Renal pelvis (tissue), 1 donor: ENCODE measurements at regions not wholly inside any gene's neighbourhood (a gene's known extent, or its start where the extent isn't known, plus 50 kb on each side); places are given as distances from the start of the nearest gene placed in this dataset.

ENCODE experiments used
- DNase-seq: peaks from one replicate; pipeline ENCODE4 v3.0.0-alpha.2; 2013

DNA sequence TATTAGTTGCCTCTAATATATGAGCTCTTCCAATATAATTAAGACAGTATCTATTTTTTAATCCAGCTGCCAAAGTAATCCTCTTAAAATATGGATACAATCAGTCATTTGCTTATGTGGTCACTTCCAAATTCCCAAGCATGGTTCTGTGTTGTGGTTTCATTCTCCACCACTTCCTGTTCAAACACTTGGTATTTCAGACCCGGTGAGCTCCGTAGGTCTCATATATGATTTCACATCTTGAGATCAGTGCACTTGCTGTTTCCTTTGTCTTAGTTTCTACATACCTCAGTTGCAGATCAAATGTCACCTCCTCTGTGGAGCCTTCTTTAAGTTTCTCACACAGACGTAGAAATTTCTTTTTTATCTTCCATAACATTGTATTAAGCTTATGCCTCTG lies 254.2 kb downstream of the KCNS3 start:
- DNase-seq: no peak

DNA sequence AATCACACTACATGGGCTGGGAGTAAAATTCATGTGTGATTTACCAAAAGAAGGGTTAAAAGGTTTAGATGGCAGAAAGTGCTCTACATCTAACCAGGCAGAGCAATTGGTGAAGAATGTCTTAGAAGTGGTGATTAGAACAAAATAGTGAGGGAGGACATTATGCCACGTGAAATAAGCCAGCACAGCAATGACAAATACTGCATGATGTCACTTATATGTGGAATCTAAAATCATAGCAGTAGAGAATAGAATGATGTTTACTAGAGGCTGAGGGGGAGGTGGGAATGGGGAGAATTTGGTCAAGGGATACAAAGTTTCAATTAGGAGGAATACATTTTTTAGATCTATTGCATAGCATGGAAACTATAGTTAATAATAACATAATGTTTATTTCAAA lies 253.3 kb downstream of the KCNS3 start:
- DNase-seq: no peak

DNA sequence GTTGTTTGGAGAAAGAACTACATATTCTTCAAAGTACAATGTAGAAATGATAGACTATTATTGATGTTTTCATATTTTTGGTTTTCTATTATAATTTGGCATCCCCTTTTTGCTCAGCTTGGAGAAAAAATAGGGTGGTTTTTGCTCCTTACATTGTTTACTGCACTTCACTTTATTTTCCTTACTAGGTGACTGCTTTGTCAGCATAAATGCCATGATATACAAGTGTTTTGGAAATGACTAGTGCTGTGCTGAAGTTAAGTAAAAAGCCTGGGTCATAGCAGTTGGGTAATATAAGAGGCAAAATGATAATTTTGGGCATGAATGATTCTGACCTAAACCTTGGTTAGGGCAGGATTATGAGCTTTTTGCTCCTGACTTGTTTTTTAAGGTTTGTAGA lies 250.9 kb downstream of the KCNS3 start:
- no peak for DNase-seq

DNA sequence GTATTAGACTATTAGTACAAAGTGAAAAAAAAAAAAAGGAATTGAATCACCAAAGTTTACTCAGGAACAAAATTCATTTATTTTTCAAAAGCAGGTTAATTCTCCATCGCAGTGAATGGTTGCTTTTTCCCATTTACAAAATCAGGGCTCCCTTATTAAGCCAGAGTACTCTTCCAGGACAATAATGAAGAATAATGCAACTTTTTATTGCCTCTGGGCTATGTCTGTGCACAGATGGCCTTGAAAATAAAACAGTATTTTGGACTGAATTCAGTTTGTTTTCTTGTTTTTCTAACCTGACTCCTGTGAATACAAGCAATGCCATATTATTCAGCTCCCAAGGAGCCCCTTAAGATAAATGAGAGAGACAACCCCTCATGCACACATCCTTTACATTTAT lies 246.8 kb downstream of the KCNS3 start:
- no peak for DNase-seq

DNA sequence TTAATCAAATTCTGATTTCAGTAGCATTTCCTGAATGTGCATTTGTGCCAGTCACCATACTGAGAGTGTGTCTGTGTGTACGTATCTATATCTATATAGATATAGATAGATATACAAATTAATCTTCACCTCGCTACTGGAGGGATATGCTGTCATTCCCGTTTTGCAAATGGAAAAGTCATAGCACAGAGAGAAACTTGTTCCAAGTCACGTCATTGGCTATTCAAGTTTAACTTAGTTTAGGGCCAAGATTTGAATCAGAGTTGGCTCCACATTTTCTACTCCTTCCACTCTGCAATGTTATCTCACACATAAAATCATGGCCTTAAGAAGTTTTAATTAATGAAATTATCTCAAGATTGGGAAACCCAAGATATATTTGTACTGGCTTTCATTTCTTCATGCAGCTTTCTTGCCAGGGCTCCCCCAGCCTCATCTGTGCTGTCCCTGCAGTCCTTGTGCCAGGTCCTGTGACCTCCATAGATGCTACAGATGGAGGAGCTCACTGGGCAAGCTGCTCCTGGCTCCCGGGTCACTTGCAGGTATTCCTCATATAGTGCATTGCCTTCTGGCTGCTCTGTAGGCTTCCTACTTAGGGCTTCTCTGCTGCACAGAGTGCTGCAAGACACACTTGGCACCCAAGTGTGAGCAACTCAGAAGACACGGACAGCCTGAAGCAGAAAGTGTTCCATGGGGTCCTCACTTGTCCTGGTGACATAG lies 245.8 kb downstream of the KCNS3 start:
- no peak for DNase-seq

DNA sequence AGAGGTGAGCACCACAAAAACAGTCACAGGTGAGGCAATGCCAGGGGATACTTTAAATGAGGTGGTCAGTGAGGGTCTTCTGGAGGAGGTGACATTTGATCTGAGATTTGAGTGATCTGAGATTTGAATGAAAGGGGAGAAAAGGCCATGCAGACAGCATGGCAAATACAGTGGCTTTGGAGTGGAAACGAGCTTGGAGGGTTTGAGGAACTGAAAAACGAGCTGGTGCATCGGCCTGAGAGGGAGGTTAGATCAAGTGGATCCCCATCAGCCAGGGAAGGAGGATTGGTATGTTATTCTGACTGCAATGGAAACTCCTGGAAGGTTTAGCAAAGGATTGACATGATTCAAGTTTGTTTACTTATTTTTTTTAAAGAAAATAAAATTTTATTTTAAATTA lies 245.1 kb downstream of the KCNS3 start:
- no peak for DNase-seq

DNA sequence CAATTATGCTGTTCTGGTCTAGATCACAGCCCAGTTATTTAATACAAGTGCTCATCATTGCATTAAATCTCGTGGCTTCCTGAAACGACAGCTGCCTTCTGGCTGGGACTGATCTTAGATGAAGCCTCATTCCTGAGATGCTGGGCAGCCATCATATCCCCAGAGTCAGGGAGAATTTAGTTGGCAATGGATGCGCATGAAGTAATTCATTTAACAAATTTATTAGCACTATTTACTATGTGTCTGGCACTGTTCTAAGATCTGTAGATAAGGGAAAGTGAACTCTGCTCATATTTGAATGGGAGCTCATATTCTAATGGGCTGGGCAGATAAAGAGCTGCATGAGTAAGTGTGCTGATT lies 244.7 kb downstream of the KCNS3 start:
- DNase-seq: no peak

DNA sequence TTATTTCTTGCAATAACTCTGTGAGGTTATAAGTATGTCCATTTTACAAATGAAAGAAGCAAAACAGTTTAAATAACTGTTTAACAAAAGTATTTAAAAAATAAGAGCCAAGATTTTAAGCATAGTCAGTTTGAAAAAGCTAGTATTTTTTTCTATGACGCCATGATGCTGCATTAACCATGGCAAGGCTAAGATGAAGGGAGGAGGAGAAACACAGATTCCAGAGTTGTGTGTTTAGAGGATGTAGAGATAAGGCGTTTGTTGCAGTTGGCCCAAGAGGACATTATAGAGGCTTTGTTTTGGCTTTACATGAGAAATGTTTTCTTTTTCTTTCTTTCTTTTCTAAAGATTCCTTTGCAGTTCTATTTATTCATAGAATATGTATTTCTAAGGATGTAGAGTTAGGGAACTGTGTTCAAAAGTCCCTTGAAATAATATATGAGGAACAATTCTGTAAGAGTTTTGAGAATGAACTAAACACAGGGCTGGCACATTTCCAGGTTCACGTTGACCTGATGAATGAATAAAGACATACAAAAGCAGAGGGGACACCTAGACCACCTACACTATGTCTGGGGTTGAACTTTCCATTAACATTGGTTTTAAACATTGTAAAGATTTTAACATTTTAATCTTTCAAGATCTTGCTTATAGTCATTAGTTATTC lies 244.2 kb downstream of the KCNS3 start:
- DNase-seq: no peak

DNA sequence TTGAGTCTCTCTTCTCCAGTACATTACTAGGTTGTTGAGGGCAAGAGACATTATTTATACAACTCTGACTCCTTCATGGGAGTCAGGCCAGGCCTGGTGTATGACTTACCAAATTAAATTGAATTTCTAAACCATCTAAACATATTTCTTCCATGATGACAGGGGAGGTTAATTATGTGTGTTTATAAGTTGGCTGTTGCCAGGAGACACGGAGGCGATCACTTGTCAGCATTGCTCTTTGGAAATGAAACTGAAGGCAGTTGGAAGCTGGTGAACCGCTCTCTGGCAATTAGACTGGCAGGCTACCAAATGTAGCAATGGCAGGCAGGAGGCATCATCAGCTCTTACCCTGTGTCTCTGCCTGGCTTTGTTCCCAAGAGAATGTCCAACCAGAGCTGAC lies 241.4 kb downstream of the KCNS3 start:
- DNase-seq: no peak

DNA sequence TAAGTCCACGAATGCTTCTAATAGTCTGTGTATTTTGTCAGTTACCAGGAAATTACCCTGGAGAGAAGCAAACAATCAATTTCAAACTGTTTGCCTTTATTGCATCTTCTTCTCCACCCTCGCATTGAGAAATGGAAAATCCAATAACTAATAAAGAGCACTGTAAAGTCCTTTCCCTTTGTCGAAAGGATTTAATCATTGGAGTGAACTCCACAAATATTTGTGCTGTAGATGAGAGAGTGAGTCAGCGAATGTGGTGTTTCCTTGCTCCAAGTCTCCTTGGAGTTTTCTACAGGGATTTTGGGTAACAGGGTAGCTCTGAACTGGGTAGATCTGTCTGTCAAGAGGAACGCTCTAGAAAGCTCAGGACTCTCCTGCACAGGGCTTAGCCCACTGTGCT lies 240.2 kb downstream of the KCNS3 start:
- DNase-seq: no peak

DNA sequence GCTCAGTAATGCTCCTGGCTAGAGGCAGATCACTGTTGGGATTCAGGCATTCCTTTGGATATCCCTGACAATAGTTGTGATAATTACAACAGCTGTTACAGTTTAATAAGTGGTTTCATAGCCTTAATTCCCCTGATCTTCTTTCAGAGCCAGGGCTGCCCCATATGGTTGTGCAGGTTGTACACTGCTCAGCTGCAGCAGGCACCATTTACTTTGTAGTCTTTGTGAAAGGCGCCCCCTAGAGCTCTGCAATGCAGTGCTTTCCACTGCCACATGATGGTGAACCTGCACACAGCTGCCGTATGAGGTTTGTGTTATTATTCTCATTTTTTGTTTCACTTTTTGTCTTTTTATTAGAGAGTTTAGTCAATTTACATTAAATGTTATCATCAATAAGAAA lies 239.1 kb downstream of the KCNS3 start:
- DNase-seq: no peak

DNA sequence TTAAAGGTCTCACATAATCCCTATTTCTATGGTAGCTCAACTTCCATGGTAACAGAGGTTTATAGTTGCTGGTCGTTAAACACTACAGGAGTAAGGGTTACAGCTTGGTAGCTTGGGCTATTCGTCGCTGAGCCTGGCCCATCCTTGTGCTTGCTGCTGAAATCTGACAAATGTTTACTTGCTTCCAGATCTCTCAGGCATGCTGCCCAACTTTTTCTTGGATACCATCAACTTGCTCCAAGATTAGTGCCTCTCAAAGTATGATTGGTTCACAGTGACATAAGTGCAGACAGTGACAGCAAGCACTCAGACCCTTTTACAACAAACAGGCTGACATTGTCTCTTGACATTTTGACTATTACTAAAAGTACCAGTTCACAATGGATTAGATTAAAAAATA lies 231.8 kb downstream of the KCNS3 start:
- DNase-seq: no peak

DNA sequence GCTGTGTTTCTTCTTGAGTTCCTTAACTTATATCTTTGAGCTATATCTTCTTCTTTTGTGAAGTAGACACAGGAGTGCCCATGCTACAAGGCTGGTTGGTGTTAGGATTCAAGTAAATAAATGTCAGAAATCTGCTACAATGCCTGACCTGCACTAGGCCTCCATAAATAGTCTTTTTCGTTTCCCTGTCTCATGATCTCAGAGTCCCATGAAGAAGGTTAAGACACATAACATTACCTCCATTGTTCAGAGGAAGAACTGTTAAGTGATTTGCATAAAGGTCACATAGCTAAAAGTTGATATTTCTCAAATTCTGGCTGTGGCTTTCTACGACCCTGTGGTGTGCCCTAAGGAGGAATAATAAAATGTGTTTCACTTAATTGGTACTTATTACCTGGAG lies 228.4 kb downstream of the KCNS3 start:
- DNase-seq: no peak

DNA sequence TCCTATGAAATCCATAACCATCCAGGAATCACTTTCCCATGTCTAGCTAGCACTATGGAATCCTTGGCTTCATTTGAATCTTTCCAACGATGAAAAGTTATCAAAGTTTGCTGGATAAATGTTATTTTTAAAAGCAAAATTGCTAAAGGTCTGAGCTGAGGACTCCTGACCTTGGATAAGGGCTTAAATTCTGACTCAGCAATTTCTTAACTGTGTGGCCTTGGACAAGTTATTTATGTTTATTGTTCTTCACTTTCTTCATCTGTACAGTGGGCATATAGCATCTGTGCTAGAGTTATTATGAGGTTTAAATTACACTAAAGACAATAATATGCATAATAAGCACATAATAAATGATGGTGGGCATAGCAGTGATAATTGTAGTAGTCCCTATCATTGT lies 227.5 kb downstream of the KCNS3 start:
- DNase-seq: no peak

DNA sequence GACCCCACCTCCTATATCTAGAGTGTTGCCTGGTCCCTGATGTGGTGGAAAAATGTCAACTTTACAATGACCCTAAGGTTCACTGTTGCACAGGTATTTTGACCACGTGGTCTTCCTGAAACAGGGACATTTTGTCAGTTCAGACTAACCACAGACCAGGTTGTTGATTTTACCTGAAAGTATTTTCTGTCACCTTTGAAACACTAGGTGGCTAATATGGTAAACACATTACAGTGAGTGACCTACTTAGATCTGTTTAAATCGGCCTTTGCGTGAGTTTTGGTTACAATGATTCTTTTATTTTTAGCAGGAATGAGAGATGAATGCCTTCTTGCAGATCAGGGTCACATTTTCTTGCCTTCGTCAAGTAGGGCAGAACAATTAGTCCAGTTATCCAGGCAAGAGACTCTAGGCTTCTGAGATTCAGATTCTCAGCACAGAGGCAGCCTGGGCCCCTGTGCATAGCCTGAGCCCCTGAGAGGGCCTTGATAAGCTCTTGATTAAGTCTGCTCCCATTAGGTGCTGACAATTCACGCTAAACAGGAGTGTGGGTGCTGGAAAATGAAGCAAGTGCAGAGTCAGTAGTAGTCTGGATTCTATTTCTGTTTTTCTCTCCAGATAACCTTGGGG lies 226.2 kb downstream of the KCNS3 start:
- DNase-seq: no peak

DNA sequence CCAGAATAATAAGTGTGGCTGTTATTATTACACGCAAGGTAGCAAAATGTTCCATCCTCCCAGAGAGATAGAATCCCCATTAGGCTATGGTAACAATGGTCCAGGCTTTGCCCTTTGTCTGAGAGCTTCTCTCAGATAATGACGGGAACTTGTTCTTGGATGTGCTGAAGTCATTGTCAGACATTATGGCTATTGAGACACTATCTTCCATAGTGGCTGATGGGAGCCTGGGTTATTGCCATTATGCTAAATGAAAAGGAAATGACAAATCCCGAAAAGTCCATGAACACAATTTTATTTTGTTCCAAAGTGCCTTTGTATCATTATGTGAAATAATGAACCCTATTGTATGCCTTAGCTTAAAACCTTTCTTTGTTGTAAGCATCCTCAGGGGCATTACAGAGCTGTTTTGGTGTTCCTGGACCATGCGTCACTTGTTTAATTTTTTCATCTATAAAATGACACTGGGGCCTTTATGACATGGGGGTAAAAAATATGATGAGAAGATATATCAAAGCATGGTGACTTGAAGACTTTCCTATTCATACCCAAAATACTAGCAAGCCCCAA lies 218.5 kb downstream of the KCNS3 start:
- DNase-seq: no peak

DNA sequence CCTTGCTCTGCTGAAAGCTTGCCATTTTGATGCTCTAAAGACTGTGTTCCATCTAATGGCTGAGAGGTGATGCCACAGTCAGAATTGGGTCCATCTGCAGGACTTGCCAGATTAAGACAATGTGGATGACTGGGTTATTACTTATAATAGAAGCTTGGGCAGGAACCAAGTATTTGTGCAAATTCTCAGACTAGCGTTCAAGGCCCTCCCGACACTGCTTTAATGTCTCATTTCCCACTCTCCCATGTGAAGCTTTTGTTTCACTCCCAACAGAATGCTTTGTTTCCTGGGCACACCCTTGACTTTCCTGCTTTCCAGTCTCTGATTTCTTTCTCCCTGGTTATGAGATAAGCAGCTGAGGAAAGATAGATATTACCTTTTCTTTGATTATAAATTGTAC lies 215.8 kb downstream of the KCNS3 start:
- DNase-seq: no peak

DNA sequence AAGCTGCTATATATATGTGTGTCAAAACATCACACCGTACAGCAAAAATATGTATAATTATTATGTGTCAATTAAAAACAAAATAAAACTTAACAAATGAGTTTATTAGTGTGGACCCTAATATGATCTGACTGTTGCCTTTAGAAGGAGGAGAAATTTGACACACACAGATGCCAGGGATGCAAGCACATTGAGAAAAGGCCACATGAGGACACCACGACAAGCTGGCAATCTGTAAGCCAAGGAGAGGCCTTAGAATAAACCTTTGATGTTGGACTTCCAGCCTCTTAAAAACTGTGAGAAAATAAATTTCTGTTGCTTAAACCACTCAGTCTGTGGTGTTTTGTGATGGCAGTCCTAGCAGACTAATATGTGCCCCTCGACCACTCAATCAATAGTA lies 214.7 kb downstream of the KCNS3 start:
- DNase-seq: no peak

DNA sequence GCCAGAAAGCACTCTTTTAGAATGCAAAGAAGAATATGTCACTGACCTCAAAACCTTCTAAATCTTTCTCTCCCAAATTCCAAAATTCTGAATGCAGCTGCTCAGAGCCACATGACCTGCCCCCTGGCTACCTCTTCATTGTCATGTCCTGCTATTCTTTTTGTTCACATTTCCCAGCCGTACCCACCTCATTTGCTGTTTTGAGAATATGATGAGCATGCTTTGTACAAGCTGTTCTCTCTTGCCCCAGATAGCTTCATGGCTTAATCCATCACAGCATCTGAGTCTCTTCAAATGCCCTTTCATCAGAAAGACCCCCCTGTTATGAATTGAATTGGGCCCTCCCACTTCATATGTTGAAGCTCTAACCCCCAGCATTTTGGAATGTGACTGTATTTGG lies 214.3 kb downstream of the KCNS3 start:
- DNase-seq: no peak

DNA sequence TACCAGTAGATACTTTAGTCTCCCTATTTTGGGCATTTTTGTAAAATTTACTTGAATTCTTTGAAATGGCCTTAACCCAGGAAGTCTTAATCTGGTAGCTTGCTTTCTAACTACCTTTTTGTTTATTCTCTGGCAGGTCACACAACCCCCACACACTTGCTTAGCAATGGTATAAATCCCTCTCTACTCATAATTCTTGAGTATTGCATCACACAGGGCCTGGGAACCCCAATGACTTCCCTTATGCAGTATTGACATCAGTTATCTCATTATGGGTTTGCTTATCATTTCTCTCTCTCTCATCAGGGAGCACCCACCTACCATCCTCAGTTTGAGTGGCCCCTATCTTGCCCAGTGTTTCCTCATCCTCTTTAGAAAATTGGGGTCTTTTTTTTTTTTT lies 207.1 kb downstream of the KCNS3 start:
- DNase-seq: no peak

DNA sequence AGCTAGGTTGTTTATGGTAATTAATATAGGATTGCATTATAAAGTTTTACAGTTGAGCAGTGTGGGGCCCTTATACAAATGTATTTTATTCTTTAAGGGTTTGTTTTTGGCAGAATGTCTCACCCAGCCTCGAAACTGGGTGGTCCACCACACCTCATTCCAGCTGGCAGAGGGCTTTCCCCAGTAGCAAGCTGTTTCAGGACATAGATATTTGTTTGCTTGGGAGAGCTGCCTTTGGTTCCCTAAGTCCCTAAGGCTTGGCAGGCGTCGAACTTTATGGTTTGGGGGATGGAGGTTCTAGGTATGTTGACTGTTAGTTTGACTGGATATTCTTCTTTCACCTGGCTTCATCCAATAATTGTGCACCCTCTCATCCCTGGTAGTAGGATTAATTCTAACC lies 205.9 kb downstream of the KCNS3 start:
- no peak for DNase-seq

DNA sequence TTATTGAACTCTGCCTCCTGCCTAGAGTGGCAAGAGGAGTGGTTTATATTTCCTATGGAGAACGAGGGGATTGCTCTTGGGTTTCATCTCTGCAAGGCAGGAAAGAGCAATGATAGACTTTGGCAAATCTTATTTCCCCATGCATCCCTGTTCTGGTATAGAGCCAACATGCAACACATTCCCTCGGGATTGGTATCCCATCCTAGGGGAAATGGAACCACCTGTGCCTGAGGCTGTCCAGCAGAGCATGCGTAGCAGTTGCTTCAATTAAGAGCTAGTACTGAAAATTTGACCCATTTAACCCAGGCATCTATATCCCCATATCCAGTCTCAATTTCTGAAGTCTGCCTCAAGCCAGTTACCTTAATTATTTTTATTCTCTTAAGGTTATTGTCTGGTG lies 205.3 kb downstream of the KCNS3 start:
- no peak for DNase-seq

DNA sequence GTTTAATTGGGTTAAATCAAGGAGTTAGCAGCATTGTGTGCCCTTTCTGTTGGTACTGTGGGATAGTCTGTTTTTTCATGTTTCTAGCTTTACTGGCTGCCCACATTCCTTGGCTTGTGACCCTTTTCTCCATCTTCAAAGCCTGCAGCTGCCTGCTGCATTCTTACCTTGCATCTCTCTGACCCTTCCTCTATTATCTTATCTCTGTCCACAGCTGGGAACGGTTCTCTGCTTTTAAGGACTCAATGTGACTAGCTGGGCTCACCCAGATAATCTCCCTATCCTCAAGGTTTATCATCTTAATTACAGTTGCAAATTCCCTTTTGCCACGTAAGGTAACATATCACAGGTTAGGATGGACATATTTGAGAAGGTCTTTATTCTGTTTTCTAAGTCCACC lies 199.7 kb downstream of the KCNS3 start:
- DNase-seq: no peak
